CD4-positive, CD25-positive, alpha-beta regulatory T cell (primary cell): ENCODE measurements at regions not wholly inside any gene's neighbourhood (a gene's known extent, or its start where the extent isn't known, plus 50 kb on each side); places are given as distances from the start of the nearest gene placed in this dataset.
A peak's percentile ranks its signal among the peaks of the same experiment; 100 is the strongest.

Source experiments
- ATAC-seq, 2 donors: fragments of 150-1000 bp; cut with Tn5 transposase; one replicate each; pipeline ENCODE4 v1.10.0; 2021; ENCODE audit warnings: low read depth in 2 of 2, moderate number of reproducible peaks in 2 of 2, moderate library complexity in 1 of 2
- DNase-seq, 3 donors: peaks; one replicate each; pipeline versions ENCODE4 v3.0.0 to v3.0.0-alpha.2; 2012 to 2022; ENCODE audit warnings: mixed read lengths in 1 of 3
- H3K27ac ChIP-seq: one replicate; pipeline ENCODE4 v1.7.0; 2013; ENCODE audit warnings: mild to moderate bottlenecking, low read length; ENCODE audit not compliant: insufficient read depth, poor library complexity, severe bottlenecking
- H3K27me3 ChIP-seq: one replicate; pipeline ENCODE4 v1.7.0; 2013; ENCODE audit warnings: low read length; ENCODE audit not compliant: control insufficient read depth, insufficient read depth
- H3K36me3 ChIP-seq: one replicate; pipeline ENCODE4 v1.7.0; 2013; ENCODE audit warnings: mild to moderate bottlenecking, low read length, moderate library complexity; ENCODE audit not compliant: control insufficient read depth, insufficient read depth
- H3K4me1 ChIP-seq: 2 replicates; pipeline ENCODE4 v1.7.0; 2013; ENCODE audit warnings: mild to moderate bottlenecking, low read length; ENCODE audit not compliant: insufficient read depth, control insufficient read depth, poor library complexity, severe bottlenecking
- H3K4me3 ChIP-seq: one replicate; pipeline ENCODE4 v1.7.0; 2013; ENCODE audit warnings: low read depth, mild to moderate bottlenecking, low read length, moderate library complexity
- H3K9me3 ChIP-seq, 2 experiments: 1 replicate in 1 of 2; 2 replicates in 1 of 2; pipeline ENCODE4 v1.7.0; 2013; ENCODE audit warnings: low read length in 2 of 2, mild to moderate bottlenecking in 1 of 2, moderate library complexity in 1 of 2; ENCODE audit not compliant: control insufficient read depth in 2 of 2
- H3K27ac Mint-ChIP-seq, 3 donors: one replicate each; pipeline ENCODE4 v1.8.0; 2020 to 2022; ENCODE audit warnings: mild to moderate bottlenecking in 3 of 3, mixed read lengths in 3 of 3, moderate library complexity in 2 of 3
- H3K27me3 Mint-ChIP-seq: one replicate; pipeline ENCODE4 v1.8.0; 2022; ENCODE audit warnings: mild to moderate bottlenecking, mixed read lengths
- H3K36me3 Mint-ChIP-seq: one replicate; pipeline ENCODE4 v1.8.0; 2020; ENCODE audit warnings: mixed read lengths
- H3K4me1 Mint-ChIP-seq, 4 donors: one replicate each; pipeline ENCODE4 v1.8.0; 2020 to 2022; ENCODE audit warnings: mixed read lengths in 4 of 4, mild to moderate bottlenecking in 1 of 4
- H3K4me3 Mint-ChIP-seq, 4 donors: one replicate each; pipeline ENCODE4 v1.8.0; 2020 to 2022; ENCODE audit warnings: mild to moderate bottlenecking in 4 of 4, mixed read lengths in 4 of 4, moderate library complexity in 3 of 4
- H3K9me3 Mint-ChIP-seq, 7 donors: one replicate each; pipeline ENCODE4 v1.8.0; 2020 to 2022; ENCODE audit warnings: mixed read lengths in 7 of 7, mild to moderate bottlenecking in 3 of 7, moderate library complexity in 2 of 7

GRCh38 chr2:147647816-147648215, 197.0 kb upstream of the ACVR2A start:
- no peak for ATAC-seq
- peaks cover 4% of the 10 kb centered on the region for H3K27me3 Mint-ChIP-seq

GRCh38 chr2:147646818-147647468, 197.9 kb upstream of the ACVR2A start:
- peaks cover 4% of the 10 kb centered on the region for H3K27me3 Mint-ChIP-seq
- H3K4me3 Mint-ChIP-seq, result no peak overlapping the region
- no peaks in the 10 kb centered on the region for H3K36me3 Mint-ChIP-seq
- H3K4me1 Mint-ChIP-seq, result no peaks in the 10 kb centered on the region
- H3K9me3 Mint-ChIP-seq, result no peaks in the 10 kb centered on the region
- peak overlapping the region in 2 of 3 donors; percentile 31 to 39 for H3K27ac Mint-ChIP-seq
- Histone ChIP-seq H3K4me3 (no peak overlapping the region), H3K36me3 (no peaks in the 10 kb centered on the region), H3K27me3 (no peaks in the 10 kb centered on the region), H3K27ac (no peak overlapping the region), H3K9me3 (no peaks in the 10 kb centered on the region), H3K4me1 (no peaks in the 10 kb centered on the region)
- ATAC-seq (no peak), DNase-seq (no peak)

More at GRCh38 chr2:147647816-147648215, 197.0 kb upstream of the ACVR2A start:
- H3K27ac ChIP-seq, result no peak overlapping the region
- no peaks in the 10 kb centered on the region for H3K9me3 Mint-ChIP-seq
- no peaks in the 10 kb centered on the region for H3K27me3 ChIP-seq
- no peak for DNase-seq
- H3K36me3 Mint-ChIP-seq, result no peaks in the 10 kb centered on the region
- no peaks in the 10 kb centered on the region for H3K36me3 ChIP-seq
- no peaks in the 10 kb centered on the region for H3K4me1 Mint-ChIP-seq
- peak overlapping the region in 1 of 4 donors; percentile 21 for H3K4me3 Mint-ChIP-seq
- peak overlapping the region in 1 of 3 donors; percentile 45 for H3K27ac Mint-ChIP-seq
- H3K9me3 ChIP-seq, result no peaks in the 10 kb centered on the region
- no peak overlapping the region for H3K4me3 ChIP-seq
- no peaks in the 10 kb centered on the region for H3K4me1 ChIP-seq

GRCh38 chr2:147644491-147644890, 200.3 kb upstream of the ACVR2A start:
- no peaks in the 10 kb centered on the region for H3K4me1 Mint-ChIP-seq
- H3K27me3 Mint-ChIP-seq, result no peaks in the 10 kb centered on the region
- Histone ChIP-seq H3K27ac (no peak overlapping the region), H3K4me1 (no peaks in the 10 kb centered on the region), H3K4me3 (no peak overlapping the region), H3K27me3 (no peaks in the 10 kb centered on the region), H3K36me3 (no peaks in the 10 kb centered on the region), H3K9me3 (no peaks in the 10 kb centered on the region)
- ATAC-seq (no peak), DNase-seq (no peak)
- H3K27ac Mint-ChIP-seq, result peak overlapping the region in 1 of 3 donors; percentile 27
- peaks cover 4% of the 10 kb centered on the region for H3K36me3 Mint-ChIP-seq
- H3K4me3 Mint-ChIP-seq, result no peak overlapping the region
- H3K9me3 Mint-ChIP-seq, result peaks cover 0 to 4% (median 0%) of the 10 kb centered on the region in 7 donors

GRCh38 chr2:147642765-147643164, 202.1 kb upstream of the ACVR2A start:
- DNase-seq, result no peak

GRCh38 chr2:147641651-147642050, 203.2 kb upstream of the ACVR2A start:
- H3K4me1 Mint-ChIP-seq, result no peaks in the 10 kb centered on the region
- no peak for DNase-seq
- no peaks in the 10 kb centered on the region for H3K27me3 ChIP-seq
- no peak overlapping the region for H3K27ac ChIP-seq
- no peaks in the 10 kb centered on the region for H3K36me3 ChIP-seq
- H3K9me3 Mint-ChIP-seq, result peaks cover 0 to 4% (median 0%) of the 10 kb centered on the region in 7 donors
- no peaks in the 10 kb centered on the region for H3K4me1 ChIP-seq
- no peak overlapping the region for H3K4me3 Mint-ChIP-seq
- no peaks in the 10 kb centered on the region for H3K27me3 Mint-ChIP-seq
- no peaks in the 10 kb centered on the region for H3K9me3 ChIP-seq
- no peak overlapping the region for H3K4me3 ChIP-seq
- no peak for ATAC-seq
- no peak overlapping the region for H3K27ac Mint-ChIP-seq
- H3K36me3 Mint-ChIP-seq, result peaks cover 4% of the 10 kb centered on the region

More at GRCh38 chr2:147642765-147643164, 202.1 kb upstream of the ACVR2A start:
- H3K36me3 ChIP-seq, result no peaks in the 10 kb centered on the region
- no peaks in the 10 kb centered on the region for H3K4me1 Mint-ChIP-seq
- no peak overlapping the region for H3K27ac ChIP-seq
- no peaks in the 10 kb centered on the region for H3K27me3 Mint-ChIP-seq
- H3K36me3 Mint-ChIP-seq, result peaks cover 4% of the 10 kb centered on the region
- H3K4me1 ChIP-seq, result no peaks in the 10 kb centered on the region
- H3K27ac Mint-ChIP-seq, result no peak overlapping the region
- H3K4me3 Mint-ChIP-seq, result no peak overlapping the region
- ATAC-seq, result no peak
- no peaks in the 10 kb centered on the region for H3K27me3 ChIP-seq
- no peak overlapping the region for H3K4me3 ChIP-seq
- peaks cover 0 to 4% (median 0%) of the 10 kb centered on the region in 7 donors for H3K9me3 Mint-ChIP-seq
- no peaks in the 10 kb centered on the region for H3K9me3 ChIP-seq

GRCh38 chr2:147639891-147640290, 204.9 kb upstream of the ACVR2A start:
- Histone ChIP-seq H3K27me3 (no peaks in the 10 kb centered on the region), H3K27ac (no peak overlapping the region), H3K36me3 (no peaks in the 10 kb centered on the region), H3K9me3 (no peaks in the 10 kb centered on the region), H3K4me1 (no peaks in the 10 kb centered on the region), H3K4me3 (no peak overlapping the region)
- no peak for DNase-seq
- H3K36me3 Mint-ChIP-seq, result peaks cover 4% of the 10 kb centered on the region
- peaks cover 0 to 4% (median 0%) of the 10 kb centered on the region in 7 donors for H3K9me3 Mint-ChIP-seq
- no peaks in the 10 kb centered on the region for H3K27me3 Mint-ChIP-seq
- no peaks in the 10 kb centered on the region for H3K4me1 Mint-ChIP-seq
- H3K4me3 Mint-ChIP-seq, result no peak overlapping the region
- no peak overlapping the region for H3K27ac Mint-ChIP-seq
- ATAC-seq, result no peak

GRCh38 chr2:147639386-147639785, 205.4 kb upstream of the ACVR2A start:
- Mint-ChIP-seq H3K4me1 (no peaks in the 10 kb centered on the region), H3K4me3 (no peak overlapping the region), H3K36me3 (peaks cover 4% of the 10 kb centered on the region), H3K9me3 (peaks cover 0 to 4% (median 0%) of the 10 kb centered on the region in 7 donors), H3K27ac (no peak overlapping the region), H3K27me3 (no peaks in the 10 kb centered on the region)
- H3K9me3 ChIP-seq, result no peaks in the 10 kb centered on the region
- ATAC-seq (no peak), DNase-seq (no peak)
- H3K27ac ChIP-seq, result no peak overlapping the region
- no peaks in the 10 kb centered on the region for H3K4me1 ChIP-seq
- H3K4me3 ChIP-seq, result no peak overlapping the region
- H3K27me3 ChIP-seq, result no peaks in the 10 kb centered on the region
- no peaks in the 10 kb centered on the region for H3K36me3 ChIP-seq

GRCh38 chr2:147636886-147637285, 207.9 kb upstream of the ACVR2A start:
- no peak for ATAC-seq

More at GRCh38 chr2:147636886-147637285, 207.9 kb upstream of the ACVR2A start:
- H3K36me3 ChIP-seq, result no peaks in the 10 kb centered on the region
- peaks cover 0 to 2% (median under 1%) of the 10 kb centered on the region in 4 donors for H3K4me1 Mint-ChIP-seq
- peaks cover 4% of the 10 kb centered on the region for H3K36me3 Mint-ChIP-seq
- H3K4me1 ChIP-seq, result no peaks in the 10 kb centered on the region
- no peaks in the 10 kb centered on the region for H3K27me3 ChIP-seq
- DNase-seq, result no peak
- no peak overlapping the region for H3K27ac Mint-ChIP-seq
- H3K9me3 Mint-ChIP-seq, result peaks cover 0 to 4% (median 0%) of the 10 kb centered on the region in 7 donors
- H3K4me3 Mint-ChIP-seq, result no peak overlapping the region
- no peaks in the 10 kb centered on the region for H3K9me3 ChIP-seq
- no peaks in the 10 kb centered on the region for H3K27me3 Mint-ChIP-seq
- H3K27ac ChIP-seq, result no peak overlapping the region
- H3K4me3 ChIP-seq, result no peak overlapping the region
